Fibroblast of mammary gland (primary cell): ENCODE measurements at regions not wholly inside any gene's neighbourhood (a gene's known extent, or its start where the extent isn't known, plus 50 kb on each side); places are given as distances from the start of the nearest gene placed in this dataset.

ENCODE experiments used
- DNase-seq: peaks from one replicate; pipeline ENCODE4 v3.0.0-alpha.2; 2010; ENCODE audit warnings: low read depth
- H3K4me3 ChIP-seq: 2 replicates; pipeline ENCODE4 v1.5.1; 2011; ENCODE audit warnings: low read depth, mild to moderate bottlenecking, low read length, moderate library complexity; ENCODE audit not compliant: control insufficient read depth
- TF ChIP-seq, protein P1 (sequence below): conservative IDR thresholded peaks from 2 replicates; pipeline ENCODE4 v1.5.1; 2011; ENCODE audit warnings: low read depth, low read length, inconsistent platforms; ENCODE audit not compliant: control insufficient read depth, insufficient read depth

GRCh38 chr14:85293612-85294234 lies 236.2 kb upstream of the FLRT2 start:
- DNase-seq: no peak
- H3K4me3 ChIP-seq: no peak overlapping the region
- TF ChIP-seq, protein P1, sequence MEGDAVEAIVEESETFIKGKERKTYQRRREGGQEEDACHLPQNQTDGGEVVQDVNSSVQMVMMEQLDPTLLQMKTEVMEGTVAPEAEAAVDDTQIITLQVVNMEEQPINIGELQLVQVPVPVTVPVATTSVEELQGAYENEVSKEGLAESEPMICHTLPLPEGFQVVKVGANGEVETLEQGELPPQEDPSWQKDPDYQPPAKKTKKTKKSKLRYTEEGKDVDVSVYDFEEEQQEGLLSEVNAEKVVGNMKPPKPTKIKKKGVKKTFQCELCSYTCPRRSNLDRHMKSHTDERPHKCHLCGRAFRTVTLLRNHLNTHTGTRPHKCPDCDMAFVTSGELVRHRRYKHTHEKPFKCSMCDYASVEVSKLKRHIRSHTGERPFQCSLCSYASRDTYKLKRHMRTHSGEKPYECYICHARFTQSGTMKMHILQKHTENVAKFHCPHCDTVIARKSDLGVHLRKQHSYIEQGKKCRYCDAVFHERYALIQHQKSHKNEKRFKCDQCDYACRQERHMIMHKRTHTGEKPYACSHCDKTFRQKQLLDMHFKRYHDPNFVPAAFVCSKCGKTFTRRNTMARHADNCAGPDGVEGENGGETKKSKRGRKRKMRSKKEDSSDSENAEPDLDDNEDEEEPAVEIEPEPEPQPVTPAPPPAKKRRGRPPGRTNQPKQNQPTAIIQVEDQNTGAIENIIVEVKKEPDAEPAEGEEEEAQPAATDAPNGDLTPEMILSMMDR: no peak

DNA sequence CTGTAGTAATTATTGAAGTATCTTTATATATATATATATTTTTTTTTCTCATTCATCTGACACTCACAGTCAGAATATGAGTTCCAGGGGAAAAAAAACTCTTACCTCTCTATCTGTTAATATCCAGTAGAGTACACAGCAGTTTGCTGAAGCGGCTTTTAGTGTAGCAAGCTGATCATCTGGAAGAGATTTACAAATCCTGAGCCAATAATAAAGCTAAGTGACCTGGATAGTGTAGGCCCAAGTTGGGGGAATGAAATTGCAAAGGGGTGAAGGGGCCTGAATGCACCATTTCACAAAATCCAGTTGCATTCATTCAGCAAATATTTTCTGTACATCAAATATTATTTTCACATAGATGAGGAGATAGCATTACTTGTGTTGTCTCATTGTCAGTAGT lies 234.6 kb upstream of the FLRT2 start:
- TF ChIP-seq, protein P1: no peak
- H3K4me3 ChIP-seq: no peak overlapping the region
- no peak for DNase-seq

GRCh38 chr14:85296456-85297210 lies 233.3 kb upstream of the FLRT2 start:
- TF ChIP-seq, protein P1: no peak
- H3K4me3 ChIP-seq: no peak overlapping the region
- DNase-seq: peak; percentile 62

- TF ChIP-seq, protein P1: no peak
- no peak for DNase-seq
Observed at GRCh38 chr14:85300107-85300506, 229.8 kb upstream of the FLRT2 start.

GRCh38 chr14:85301506-85301905 lies 228.4 kb upstream of the FLRT2 start:
- DNase-seq: no peak
- TF ChIP-seq, protein P1: no peak
- H3K4me3 ChIP-seq: no peak overlapping the region

More at GRCh38 chr14:85300107-85300506, 229.8 kb upstream of the FLRT2 start:
- no peak overlapping the region for H3K4me3 ChIP-seq

DNA sequence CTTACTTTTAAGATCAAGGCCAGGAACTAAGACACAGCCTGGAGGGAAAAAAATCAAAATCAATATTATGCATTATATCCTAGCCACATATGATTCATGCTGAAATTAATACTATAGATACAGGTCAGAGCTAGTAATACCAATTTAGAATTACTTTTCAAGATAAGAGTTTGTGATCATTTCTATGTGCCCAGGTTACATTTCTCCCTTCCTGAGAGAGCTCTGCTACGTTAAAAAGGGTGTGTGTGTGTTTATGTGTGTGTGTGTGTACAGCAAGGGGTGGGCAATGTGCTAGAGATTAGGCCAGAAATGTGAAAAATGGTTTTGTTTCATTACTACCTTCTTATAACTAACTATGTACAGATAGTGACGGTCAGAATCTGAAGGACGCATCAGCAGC lies 223.9 kb upstream of the FLRT2 start:
- no peak for DNase-seq
- TF ChIP-seq, protein P1: no peak
- H3K4me3 ChIP-seq: no peak overlapping the region
